Epithelial cell of proximal tubule (primary cell): ENCODE measurements at regions not wholly inside any gene's neighbourhood (a gene's known extent, or its start where the extent isn't known, plus 50 kb on each side); places are given as distances from the start of the nearest gene placed in this dataset.

ENCODE experiments used
- DNase-seq: peaks from one replicate; pipeline ENCODE4 v3.0.0-alpha.2; 2011; ENCODE audit warnings: low read depth
- H3K4me3 ChIP-seq: 2 replicates; pipeline ENCODE4 v1.5.1; 2011; ENCODE audit warnings: low read depth, mild to moderate bottlenecking, low read length
- TF ChIP-seq, protein P1 (sequence below): conservative IDR thresholded peaks from 2 replicates; pipeline ENCODE4 v1.5.1; 2012; ENCODE audit warnings: low read depth, mild to moderate bottlenecking, low read length

DNA sequence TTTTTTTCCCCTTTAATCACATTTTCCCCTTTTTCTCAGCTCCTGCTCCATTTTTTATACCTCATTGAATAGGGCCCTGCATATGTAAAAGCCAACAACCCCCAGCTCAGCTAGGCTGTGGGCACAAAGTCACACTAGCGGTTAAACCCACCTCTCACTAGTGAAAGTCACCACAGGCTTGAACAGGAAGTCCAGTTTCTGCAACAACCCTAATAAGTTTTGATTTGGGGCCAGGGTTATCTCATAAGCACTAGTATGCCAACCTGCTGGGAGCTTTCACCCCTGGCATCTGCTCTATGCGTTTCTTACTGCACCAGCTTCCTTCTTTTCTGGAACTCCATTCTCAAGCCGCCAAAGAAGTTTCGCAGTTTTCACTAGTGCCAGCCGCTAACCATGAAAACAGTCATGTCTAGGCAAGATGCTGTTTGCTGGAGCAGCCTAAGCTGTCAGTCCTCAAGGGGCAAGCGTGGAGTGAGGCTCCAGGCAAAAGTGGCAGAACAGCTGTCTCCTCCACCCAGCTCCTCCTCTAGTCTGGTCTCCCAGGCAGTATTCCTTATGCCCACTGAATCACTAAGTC, 197.0 kb upstream of the MEIS1 start:
- no peak for DNase-seq
- TF ChIP-seq, protein P1, sequence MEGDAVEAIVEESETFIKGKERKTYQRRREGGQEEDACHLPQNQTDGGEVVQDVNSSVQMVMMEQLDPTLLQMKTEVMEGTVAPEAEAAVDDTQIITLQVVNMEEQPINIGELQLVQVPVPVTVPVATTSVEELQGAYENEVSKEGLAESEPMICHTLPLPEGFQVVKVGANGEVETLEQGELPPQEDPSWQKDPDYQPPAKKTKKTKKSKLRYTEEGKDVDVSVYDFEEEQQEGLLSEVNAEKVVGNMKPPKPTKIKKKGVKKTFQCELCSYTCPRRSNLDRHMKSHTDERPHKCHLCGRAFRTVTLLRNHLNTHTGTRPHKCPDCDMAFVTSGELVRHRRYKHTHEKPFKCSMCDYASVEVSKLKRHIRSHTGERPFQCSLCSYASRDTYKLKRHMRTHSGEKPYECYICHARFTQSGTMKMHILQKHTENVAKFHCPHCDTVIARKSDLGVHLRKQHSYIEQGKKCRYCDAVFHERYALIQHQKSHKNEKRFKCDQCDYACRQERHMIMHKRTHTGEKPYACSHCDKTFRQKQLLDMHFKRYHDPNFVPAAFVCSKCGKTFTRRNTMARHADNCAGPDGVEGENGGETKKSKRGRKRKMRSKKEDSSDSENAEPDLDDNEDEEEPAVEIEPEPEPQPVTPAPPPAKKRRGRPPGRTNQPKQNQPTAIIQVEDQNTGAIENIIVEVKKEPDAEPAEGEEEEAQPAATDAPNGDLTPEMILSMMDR, result no peak
- H3K4me3 ChIP-seq, result no peak overlapping the region

DNA sequence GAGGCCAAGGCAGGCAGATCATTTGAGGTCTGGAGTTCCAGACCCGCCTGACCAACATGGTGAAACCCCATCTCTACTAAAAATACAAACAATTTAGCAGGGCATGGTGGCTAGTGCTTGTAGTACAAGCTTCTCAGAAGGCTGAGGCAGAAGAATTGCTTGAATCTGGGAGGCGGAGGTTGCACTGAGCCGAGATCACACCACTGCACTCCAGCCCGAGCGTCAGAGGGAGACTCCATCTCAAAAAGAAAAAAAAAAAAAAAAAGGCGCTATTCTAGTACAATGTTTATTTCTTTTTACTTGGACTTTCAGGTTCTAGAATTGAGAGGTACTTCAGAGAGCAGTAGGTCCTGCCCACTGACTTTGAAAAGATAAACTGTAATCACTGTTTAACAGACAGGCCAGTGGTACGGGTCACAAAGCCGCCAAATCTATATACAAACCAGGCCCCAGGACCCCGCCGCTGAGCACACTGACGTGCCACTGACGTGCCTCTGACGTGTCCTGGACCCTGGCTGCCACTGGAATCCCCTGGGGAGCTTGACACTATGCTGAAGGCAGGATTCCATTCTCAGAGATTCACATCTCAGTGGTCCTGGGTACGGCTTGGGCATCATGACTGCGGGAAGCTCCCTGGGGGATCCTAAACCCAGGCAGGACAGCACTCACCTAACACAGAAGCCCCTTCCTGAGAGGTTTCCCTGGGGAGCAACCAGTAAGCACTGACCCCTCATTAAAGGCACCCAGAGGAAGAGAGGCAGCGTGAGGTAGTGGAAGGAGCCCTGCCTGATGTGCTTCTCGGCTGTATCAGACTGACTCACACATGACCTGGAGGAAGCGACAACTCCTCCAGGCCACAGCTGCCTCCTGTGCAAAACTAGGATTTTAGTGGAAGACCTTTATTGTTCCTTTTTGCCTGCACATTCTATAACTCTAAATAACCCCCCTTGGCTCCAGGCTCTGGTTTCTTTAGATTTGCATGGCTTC, 197.8 kb upstream of the MEIS1 start:
- TF ChIP-seq, protein P1, result no peak
- DNase-seq, result no peak
- no peak overlapping the region for H3K4me3 ChIP-seq

DNA sequence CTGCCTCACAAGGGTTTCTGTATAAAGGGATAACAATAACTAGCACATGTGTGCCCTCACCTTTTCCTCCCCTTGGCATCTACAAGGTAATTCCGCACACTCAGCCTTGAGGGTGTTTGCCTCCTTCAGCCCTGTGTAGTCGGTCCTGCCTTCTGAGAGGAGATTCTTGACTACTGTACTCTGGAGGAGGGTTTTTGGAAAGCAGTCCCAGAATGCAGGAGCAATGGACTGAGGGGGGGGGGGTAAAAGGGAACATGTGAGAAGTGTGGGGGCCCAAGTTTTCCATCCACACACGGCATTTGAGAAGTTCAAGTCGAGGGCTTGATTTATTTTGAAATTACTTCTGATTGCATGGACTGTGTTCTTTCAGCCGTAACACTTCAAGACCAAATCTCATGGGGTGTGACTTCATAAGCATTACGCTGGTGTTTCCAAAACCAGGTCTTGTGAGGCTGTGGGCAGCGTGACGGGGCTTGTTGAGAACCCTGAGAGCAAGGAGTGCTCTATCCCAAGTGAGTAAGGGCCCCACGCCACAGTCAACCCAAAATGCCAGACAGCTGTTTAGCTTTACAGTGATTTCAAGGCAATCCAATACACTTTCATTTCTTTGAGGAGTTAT, 198.7 kb upstream of the MEIS1 start:
- no peak overlapping the region for H3K4me3 ChIP-seq
- TF ChIP-seq, protein P1, result no peak
- DNase-seq, result no peak

DNA sequence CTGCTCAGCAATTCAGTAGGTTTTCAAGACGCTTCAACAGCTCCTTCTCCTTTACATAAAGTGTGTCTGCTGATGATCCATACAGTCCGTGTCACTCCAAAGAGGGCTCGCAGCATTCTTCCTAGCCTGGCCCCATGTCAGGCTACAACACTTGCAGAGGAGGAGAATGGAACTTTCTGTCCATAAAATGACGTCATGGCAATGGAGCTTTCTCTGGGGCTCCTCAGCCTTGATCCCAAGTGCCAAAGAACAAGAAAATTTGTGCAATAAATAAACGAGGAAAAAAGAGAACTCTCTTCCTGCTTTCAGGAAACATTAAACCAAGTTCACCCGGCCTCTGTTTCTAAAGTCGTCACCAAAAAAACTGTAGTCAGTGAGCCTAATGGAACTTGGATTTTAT, 199.5 kb upstream of the MEIS1 start:
- no peak overlapping the region for H3K4me3 ChIP-seq
- TF ChIP-seq, protein P1, result no peak

DNA sequence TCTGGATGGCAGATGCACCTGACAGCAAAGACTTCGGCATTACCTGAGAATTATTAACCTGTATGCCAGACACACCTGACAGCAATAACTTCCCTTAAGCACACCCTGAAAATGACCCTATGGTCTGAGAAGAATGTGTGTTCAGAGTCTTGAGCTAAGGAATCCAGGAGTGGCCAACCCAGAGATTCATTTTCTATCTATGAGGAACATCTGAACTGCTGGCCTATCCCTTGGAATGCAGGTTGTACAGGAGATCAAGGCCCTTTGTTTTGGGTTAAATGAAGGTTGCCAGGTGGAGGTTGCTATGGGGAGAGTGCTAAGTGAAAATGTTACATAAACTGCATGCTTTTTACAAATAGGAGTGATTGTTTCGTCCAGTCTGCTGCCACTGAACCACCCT, 200.9 kb upstream of the MEIS1 start:
- TF ChIP-seq, protein P1, result no peak
- no peak for DNase-seq
- H3K4me3 ChIP-seq, result no peak overlapping the region

More for the DNA sequence above, 199.5 kb upstream of the MEIS1 start:
- DNase-seq, result no peak

DNA sequence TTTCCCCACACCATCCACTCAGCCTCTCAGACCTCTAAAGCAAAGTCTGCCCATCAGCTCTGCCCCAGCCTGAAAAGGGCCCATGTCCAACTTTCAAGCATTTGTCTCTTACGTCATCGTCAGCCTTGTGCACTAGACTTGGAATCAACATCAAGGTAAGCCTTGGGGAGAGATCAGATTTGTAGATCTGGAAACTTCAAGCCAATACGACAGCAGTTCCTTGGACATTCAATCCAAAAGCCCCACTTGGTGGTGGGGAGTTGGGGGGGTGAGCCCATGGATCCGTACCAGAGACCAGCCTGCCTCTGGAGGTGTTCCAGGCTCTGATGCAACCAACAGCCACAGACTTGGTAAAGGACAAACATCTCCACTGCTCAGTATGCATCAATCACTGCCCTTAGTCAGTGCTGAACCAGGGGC, 206.8 kb upstream of the MEIS1 start:
- TF ChIP-seq, protein P1, result no peak
- no peak for DNase-seq
- H3K4me3 ChIP-seq, result no peak overlapping the region
